Esophagus muscularis mucosa (tissue), 4 donors: ENCODE measurements at regions not wholly inside any gene's neighbourhood (a gene's known extent, or its start where the extent isn't known, plus 50 kb on each side); places are given as distances from the start of the nearest gene placed in this dataset.
A peak's percentile ranks its signal among the peaks of the same experiment; 100 is the strongest.

Experiments used
- DNase-seq: peaks from one replicate; pipeline ENCODE4 v3.0.0-alpha.2; 2017; ENCODE audit errors: extremely low spot score
- H3K27ac ChIP-seq, 4 donors: fragments of 200-600 bp; sonication (generic); replicated peaks in 1 of 4; 1 replicate in 3 of 4; 2 replicates in 1 of 4; pipeline ENCODE4 v1.5.1; 2016 to 2019; ENCODE audit warnings: mild to moderate bottlenecking in 1 of 4
- H3K27me3 ChIP-seq, 4 donors: fragments of 200-600 bp; sonication (generic); one replicate each; pipeline versions ENCODE4 v1.5.1 to v1.6.0; 2016 to 2019
- H3K36me3 ChIP-seq, 4 donors: fragments of 200-600 bp; sonication (generic); one replicate each; pipeline ENCODE4 v1.5.1; 2016 to 2019
- H3K4me1 ChIP-seq, 4 donors: fragments of 200-600 bp; sonication (generic); one replicate each; pipeline ENCODE4 v1.5.1; 2016 to 2019
- H3K4me3 ChIP-seq, 4 donors: fragments of 200-600 bp; sonication (generic); 1 replicate in 2 of 4; 2 replicates in 2 of 4; pipeline ENCODE4 v1.5.1; 2016 to 2019; ENCODE audit warnings: mild to moderate bottlenecking in 4 of 4, moderate library complexity in 1 of 4
- H3K9me3 ChIP-seq, 4 donors: fragments of 200-600 bp; sonication (generic); 1 replicate in 3 of 4; 2 replicates in 1 of 4; pipeline ENCODE4 v1.5.1; 2016 to 2019
- EP300 ChIP-seq: sonication (generic); formaldehyde crosslinking; IDR thresholded peaks from one replicate; pipeline ENCODE4 v1.6.1; 2017; ENCODE audit warnings: antibody characterized with exemption
- POLR2A ChIP-seq: fragments of 450-650 bp; IDR thresholded peaks from one replicate; pipeline ENCODE4 v1.6.1; 2017; ENCODE audit warnings: antibody characterized with exemption, moderate library complexity, mild to moderate bottlenecking, low read depth
- POLR2AphosphoS5 ChIP-seq, 2 donors: sonication (generic); formaldehyde crosslinking; IDR thresholded peaks; one replicate each; pipeline ENCODE4 v1.6.1; 2017; ENCODE audit warnings: antibody characterized with exemption in 2 of 2
- WGBS: methylation state at CpG from one replicate; pipeline ENCODE4 v1.1.5; 2018; 5-methylcytosine and 5-hydroxymethylcytosine counted together
- intact Hi-C: fragments of 100-400 bp; cut with DNase I; formaldehyde crosslinking; loops from one replicate; pipeline ENCODE4 v1.15.1; 2023
- TF ChIP-seq, protein P1 (sequence below), 3 experiments: fragments of 200-600 bp in 2 of 3; fragments of 450-650 bp in 1 of 3; sonication (generic) in 2 of 3; IDR thresholded peaks; one replicate each; pipeline ENCODE4 v1.5.1; 2017 to 2019; ENCODE audit warnings: antibody characterized with exemption in 3 of 3, mild to moderate bottlenecking in 2 of 3, moderate library complexity in 1 of 3

DNA sequence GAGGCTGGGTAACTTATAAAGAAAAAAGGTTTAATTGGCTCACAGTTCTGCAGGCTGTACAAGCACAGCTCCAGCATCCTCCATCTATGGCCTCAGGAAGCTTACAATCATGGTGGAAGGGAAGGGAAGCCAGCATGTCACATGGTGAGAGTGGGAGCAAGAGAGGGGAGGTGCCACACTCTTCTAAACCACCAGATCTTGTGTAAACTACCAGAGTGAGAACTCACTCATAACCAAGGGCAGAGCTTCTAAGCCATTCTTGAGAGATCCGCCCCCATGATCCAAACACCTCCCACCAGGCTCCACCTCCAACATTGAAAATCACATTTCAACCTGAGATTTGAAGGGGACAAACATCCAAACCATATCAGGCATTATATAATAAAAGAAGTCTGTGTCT is 121.6 kb upstream of the CDC42EP3 start:
- intact Hi-C loops: no loop called here

DNA sequence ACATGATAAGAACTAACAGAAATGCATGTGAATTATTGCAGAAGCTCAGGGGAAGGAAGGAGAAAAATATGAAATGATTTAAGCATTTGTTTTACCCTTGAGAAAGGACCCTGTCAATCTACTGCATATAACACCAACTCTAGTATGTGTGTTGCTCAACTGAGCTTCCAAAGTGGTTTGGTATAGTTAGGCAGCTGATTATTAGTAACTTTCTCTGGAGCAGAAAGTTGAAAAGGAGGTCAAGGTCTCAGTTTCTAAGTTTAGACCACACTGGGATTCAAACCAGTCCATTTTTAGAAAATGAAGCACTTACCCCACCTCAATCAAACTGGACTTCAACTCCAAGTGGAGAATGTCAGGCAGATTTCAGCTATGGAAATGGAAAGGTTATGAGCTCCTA is 123.3 kb upstream of the CDC42EP3 start:
- H3K27me3 ChIP-seq: no peaks in the 10 kb centered on the region
- no peak for TF ChIP-seq EP300
- TF ChIP-seq POLR2A: no peak
- TF ChIP-seq, protein P1, sequence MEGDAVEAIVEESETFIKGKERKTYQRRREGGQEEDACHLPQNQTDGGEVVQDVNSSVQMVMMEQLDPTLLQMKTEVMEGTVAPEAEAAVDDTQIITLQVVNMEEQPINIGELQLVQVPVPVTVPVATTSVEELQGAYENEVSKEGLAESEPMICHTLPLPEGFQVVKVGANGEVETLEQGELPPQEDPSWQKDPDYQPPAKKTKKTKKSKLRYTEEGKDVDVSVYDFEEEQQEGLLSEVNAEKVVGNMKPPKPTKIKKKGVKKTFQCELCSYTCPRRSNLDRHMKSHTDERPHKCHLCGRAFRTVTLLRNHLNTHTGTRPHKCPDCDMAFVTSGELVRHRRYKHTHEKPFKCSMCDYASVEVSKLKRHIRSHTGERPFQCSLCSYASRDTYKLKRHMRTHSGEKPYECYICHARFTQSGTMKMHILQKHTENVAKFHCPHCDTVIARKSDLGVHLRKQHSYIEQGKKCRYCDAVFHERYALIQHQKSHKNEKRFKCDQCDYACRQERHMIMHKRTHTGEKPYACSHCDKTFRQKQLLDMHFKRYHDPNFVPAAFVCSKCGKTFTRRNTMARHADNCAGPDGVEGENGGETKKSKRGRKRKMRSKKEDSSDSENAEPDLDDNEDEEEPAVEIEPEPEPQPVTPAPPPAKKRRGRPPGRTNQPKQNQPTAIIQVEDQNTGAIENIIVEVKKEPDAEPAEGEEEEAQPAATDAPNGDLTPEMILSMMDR (IDR thresholded peaks at IDR 0.05): no peak
- TF ChIP-seq POLR2AphosphoS5 (IDR thresholded peaks at IDR 0.05): no peak
- peaks cover 28 to 67% (median 48%) of the 10 kb centered on the region in 4 donors for H3K4me1 ChIP-seq
- no peaks in the 10 kb centered on the region for H3K36me3 ChIP-seq
- H3K27ac ChIP-seq: peak overlapping the region; percentile 13 to 59 (median 35)
- intact Hi-C loops: no loop called here
- H3K4me3 ChIP-seq: no peak overlapping the region
- DNase-seq: no peak
- no peaks in the 10 kb centered on the region for H3K9me3 ChIP-seq

More for the DNA sequence above, 121.6 kb upstream of the CDC42EP3 start:
- WGBS: 89% methylated on average over 1 of the region's 1 CpG
- Histone ChIP-seq H3K36me3 (no peaks in the 10 kb centered on the region), H3K4me3 (no peak overlapping the region), H3K9me3 (peaks cover 0 to 10% (median 4%) of the 10 kb centered on the region in 4 donors), H3K27ac (peak overlapping the region in 1 of 4 donors; percentile 1), H3K27me3 (no peaks in the 10 kb centered on the region), H3K4me1 (peaks cover 22 to 55% (median 39%) of the 10 kb centered on the region in 4 donors)
- TF ChIP-seq EP300 (no peak), POLR2A (no peak), POLR2AphosphoS5 (IDR thresholded peaks at IDR 0.05) (no peak)
- TF ChIP-seq, protein P1 (IDR thresholded peaks at IDR 0.05): no peak
- peak; percentile 39 for DNase-seq

DNA sequence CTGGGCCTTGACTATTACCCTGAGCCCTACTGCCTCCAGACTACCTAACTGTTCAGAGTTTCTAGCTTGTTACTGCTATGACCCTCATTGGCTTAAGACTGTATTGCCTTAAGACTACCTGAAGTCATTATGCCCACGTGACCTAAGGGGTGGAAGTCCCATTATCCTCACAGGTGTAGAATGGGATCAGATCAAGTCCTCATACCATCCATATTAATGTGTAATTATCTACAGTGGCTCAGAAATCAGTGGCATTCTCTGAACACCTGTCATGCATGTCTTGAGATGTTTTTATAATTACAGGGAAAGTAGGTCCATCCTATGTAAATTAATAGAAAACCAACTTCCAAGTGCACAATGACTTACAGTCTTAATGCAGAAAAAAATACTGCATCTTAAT is 124.0 kb upstream of the CDC42EP3 start:
- Histone ChIP-seq H3K36me3 (no peaks in the 10 kb centered on the region), H3K9me3 (no peaks in the 10 kb centered on the region), H3K4me1 (peaks cover 28 to 67% (median 48%) of the 10 kb centered on the region in 4 donors), H3K4me3 (no peak overlapping the region), H3K27me3 (no peaks in the 10 kb centered on the region), H3K27ac (peak overlapping the region; percentile 13 to 59 (median 35))
- no peak for DNase-seq
- TF ChIP-seq POLR2A (no peak), EP300 (no peak), POLR2AphosphoS5 (IDR thresholded peaks at IDR 0.05) (no peak)
- TF ChIP-seq, protein P1 (IDR thresholded peaks at IDR 0.05): no peak
- intact Hi-C loops: no loop called here
- WGBS: 100% methylated on average over 1 of the region's 1 CpG

DNA sequence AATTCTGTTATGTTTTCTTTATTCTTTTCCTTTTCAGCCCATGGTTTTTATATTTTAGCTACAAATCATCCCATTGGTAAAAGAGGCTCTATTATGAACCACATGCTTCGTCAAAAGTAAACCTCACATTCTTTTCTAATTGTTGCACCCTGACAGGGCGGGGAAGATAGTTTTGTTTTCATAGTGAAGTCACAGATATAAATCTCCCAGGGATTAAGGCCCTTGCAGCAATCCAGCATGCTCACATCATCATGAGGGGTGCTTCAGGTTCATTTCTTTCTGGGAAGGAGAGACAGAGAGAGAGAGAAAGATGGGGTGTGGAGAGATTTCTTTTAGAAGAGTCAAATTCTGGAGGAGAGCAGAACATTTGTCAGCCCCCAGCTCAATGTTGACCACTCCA is 124.5 kb upstream of the CDC42EP3 start:
- H3K4me1 ChIP-seq: peaks cover 28 to 67% (median 48%) of the 10 kb centered on the region in 4 donors
- no peak overlapping the region for H3K4me3 ChIP-seq
- no peaks in the 10 kb centered on the region for H3K9me3 ChIP-seq
- intact Hi-C loops: no loop called here
- no peak for DNase-seq
- H3K27me3 ChIP-seq: no peaks in the 10 kb centered on the region
- no peaks in the 10 kb centered on the region for H3K36me3 ChIP-seq
- peak overlapping the region; percentile 13 to 59 (median 52) for H3K27ac ChIP-seq
- WGBS: 57% methylated on average over 2 of the region's 2 CpGs
- TF ChIP-seq, protein P1 (IDR thresholded peaks at IDR 0.05): no peak
- TF ChIP-seq POLR2A: no peak
- TF ChIP-seq EP300: no peak
- no peak for TF ChIP-seq POLR2AphosphoS5 (IDR thresholded peaks at IDR 0.05)

DNA sequence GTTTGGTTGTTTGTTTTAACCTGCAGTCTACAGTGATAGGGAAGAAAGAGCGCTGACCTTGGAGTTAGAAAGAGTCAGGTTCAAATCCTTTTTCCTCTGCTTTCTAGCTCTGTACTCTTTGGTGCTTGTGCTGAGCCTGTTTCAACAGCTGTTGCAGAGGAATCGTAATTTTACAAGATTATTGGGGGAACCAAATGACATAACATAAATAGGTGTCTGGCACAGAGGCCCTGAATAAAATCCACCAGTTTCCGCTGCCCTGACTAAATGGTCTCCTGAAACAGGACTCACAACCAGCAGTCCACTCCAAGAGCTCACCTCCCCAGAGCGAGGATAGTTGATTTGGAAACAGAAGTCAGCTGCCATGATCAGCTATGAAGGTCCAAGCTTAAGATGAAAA is 125.0 kb upstream of the CDC42EP3 start:
- TF ChIP-seq EP300 (no peak), POLR2A (no peak), POLR2AphosphoS5 (IDR thresholded peaks at IDR 0.05) (no peak)
- TF ChIP-seq, protein P1 (IDR thresholded peaks at IDR 0.05): no peak
- H3K27ac ChIP-seq: peak overlapping the region; percentile 13 to 59 (median 52)
- DNase-seq: peak; percentile 39
- 85% methylated on average over 4 of the region's 4 CpGs for WGBS
- H3K27me3 ChIP-seq: no peaks in the 10 kb centered on the region
- no peaks in the 10 kb centered on the region for H3K9me3 ChIP-seq
- no peak overlapping the region for H3K4me3 ChIP-seq
- H3K36me3 ChIP-seq: no peaks in the 10 kb centered on the region
- H3K4me1 ChIP-seq: peaks cover 28 to 67% (median 48%) of the 10 kb centered on the region in 4 donors
- intact Hi-C loops: no loop called here
